Hindlimb muscle (tissue), 1 donor: ENCODE measurements at regions not wholly inside any gene's neighbourhood (a gene's known extent, or its start where the extent isn't known, plus 50 kb on each side); places are given as distances from the start of the nearest gene placed in this dataset.
A peak's percentile ranks its signal among the peaks of the same experiment; 100 is the strongest.
"Not testable (repeated sequence)": the region's sequence is repeated elsewhere in the genome, so short reads cannot be mapped to it uniquely, and the experiment has no call there.

Source experiments
- DNase-seq: peaks from one replicate; pipeline ENCODE4 v3.0.0-alpha.2; 2013

- DNase-seq: no peak
Observed at GRCh38 chr14:97149775-97150174, 352.6 kb downstream of the VRK1 start.

GRCh38 chr14:97153527-97153926 lies 356.3 kb downstream of the VRK1 start:
- DNase-seq: no peak

GRCh38 chr14:97155320-97155719 lies 358.1 kb downstream of the VRK1 start:
- DNase-seq: no peak

- no peak for DNase-seq
Observed at GRCh38 chr14:97155814-97156213, 358.6 kb downstream of the VRK1 start.

- no peak for DNase-seq
Observed at GRCh38 chr14:97156705-97157104, 359.5 kb downstream of the VRK1 start.

GRCh38 chr14:97158102-97158501 lies 360.9 kb downstream of the VRK1 start:
- DNase-seq: no peak

GRCh38 chr14:97159124-97159523 lies 361.9 kb downstream of the VRK1 start:
- no peak for DNase-seq

GRCh38 chr14:97162621-97163020 lies 365.4 kb downstream of the VRK1 start:
- no peak for DNase-seq

- no peak for DNase-seq
Observed at GRCh38 chr14:97164021-97164420, 366.8 kb downstream of the VRK1 start.

GRCh38 chr14:97166497-97166896 lies 369.3 kb downstream of the VRK1 start:
- no peak for DNase-seq

GRCh38 chr14:97167577-97167976 lies 370.4 kb downstream of the VRK1 start:
- DNase-seq: not testable (repeated sequence)

- no peak for DNase-seq
Observed at GRCh38 chr14:97172644-97173043, 375.5 kb downstream of the VRK1 start.

- DNase-seq: no peak
Observed at GRCh38 chr14:97177016-97177415, 379.8 kb downstream of the VRK1 start.

GRCh38 chr14:97177635-97178034 lies 380.5 kb downstream of the VRK1 start:
- no peak for DNase-seq

GRCh38 chr14:97178781-97179180 lies 381.6 kb downstream of the VRK1 start:
- no peak for DNase-seq

GRCh38 chr14:97179573-97179972 lies 382.4 kb downstream of the VRK1 start:
- no peak for DNase-seq

GRCh38 chr14:97180304-97181200 lies 383.4 kb downstream of the VRK1 start:
- no peak for DNase-seq

- DNase-seq: peak; percentile 5
Observed at GRCh38 chr14:97185186-97185585, 388.0 kb downstream of the VRK1 start.

- DNase-seq: no peak
Observed at GRCh38 chr14:97187916-97188315, 390.7 kb downstream of the VRK1 start.

GRCh38 chr14:97196336-97196735 lies 399.2 kb downstream of the VRK1 start:
- no peak for DNase-seq

- DNase-seq: no peak
Observed at GRCh38 chr14:97198813-97199212, 401.6 kb downstream of the VRK1 start.

GRCh38 chr14:97200245-97200644 lies 403.1 kb downstream of the VRK1 start:
- no peak for DNase-seq

- DNase-seq: no peak
Observed at GRCh38 chr14:97206916-97207315, 409.7 kb downstream of the VRK1 start.

GRCh38 chr14:97210202-97210601 lies 413.0 kb downstream of the VRK1 start:
- DNase-seq: no peak

GRCh38 chr14:97212399-97212798 lies 415.2 kb downstream of the VRK1 start:
- DNase-seq: no peak
